ENCODE measurements at regions not wholly inside any gene's neighbourhood (a gene's known extent, or its start where the extent isn't known, plus 50 kb on each side); places are given as distances from the start of the nearest gene placed in this dataset.
"Not testable (repeated sequence)": the region's sequence is repeated elsewhere in the genome, so short reads cannot be mapped to it uniquely, and the experiment has no call there.

DNA sequence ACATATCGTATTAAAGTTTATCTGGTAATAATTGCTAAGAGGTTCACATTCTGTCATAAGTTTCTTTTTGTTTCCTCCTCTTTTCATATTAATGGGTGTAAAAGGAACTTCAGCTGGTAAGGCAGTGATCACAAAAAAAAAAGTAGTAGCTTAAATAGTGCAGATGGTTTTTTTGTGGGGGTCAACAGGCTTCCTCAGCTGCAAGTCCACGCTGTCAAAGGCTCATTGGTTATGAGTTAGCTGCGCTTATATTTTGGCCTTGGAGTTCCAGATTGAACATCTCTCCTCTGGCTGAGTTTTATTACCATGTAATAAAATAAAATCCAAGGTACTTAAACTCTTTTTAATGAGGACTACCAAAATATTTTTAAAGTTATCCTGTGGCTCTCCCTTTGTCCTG is 277.0 kb upstream of the ZEB2 start:
- 75 to 78% (median 77%) methylated on average over 3 of the region's 3 CpGs for WGBS, 3 donors
- no peak overlapping the region for H3K27ac ChIP-seq (ENCODE audit: low read depth, low read length)

DNA sequence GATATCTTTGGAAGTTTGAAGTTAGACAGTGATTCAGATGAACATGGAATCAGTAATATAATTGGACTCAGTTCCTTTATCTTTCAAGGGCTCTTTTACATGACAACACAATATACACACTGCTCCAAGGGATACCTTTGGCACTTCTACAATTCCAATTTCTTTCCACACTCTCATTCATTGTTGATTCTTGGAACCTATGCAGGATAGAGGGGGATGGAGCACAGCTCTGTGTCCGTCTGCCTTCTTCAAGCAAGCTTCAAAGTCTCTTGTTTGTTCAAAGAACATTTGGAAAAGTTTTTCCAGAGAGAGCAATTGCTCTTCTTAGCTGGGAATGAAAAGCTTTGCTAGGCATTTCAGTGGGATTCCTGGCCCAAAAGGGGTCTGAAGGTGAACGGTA is 276.2 kb upstream of the ZEB2 start:
- WGBS, 3 donors: 65 to 76% (median 72%) methylated on average over 2 of the region's 2 CpGs
- H3K27ac ChIP-seq (ENCODE audit: low read depth, low read length): no peak overlapping the region

DNA sequence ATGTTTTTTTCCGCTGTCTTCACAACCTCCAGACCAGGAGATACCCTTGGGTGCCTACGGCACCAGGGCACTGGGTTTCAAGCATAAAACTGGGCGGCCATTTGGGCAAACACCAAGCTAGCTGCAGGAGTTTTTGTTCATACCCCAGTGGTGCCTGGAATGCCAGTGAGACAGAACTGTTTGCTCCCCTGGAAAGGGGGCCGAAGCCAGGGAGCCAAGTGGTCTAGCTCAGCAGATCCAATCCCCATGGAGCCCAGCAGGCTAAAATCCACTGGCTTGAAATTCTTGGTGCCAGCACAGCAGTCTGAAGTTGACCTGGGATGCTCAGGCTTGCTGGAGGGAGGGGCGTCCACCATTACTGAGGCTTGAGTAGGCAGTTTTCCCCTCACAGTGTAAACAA is 265.3 kb upstream of the ZEB2 start:
- no peak overlapping the region for H3K27ac ChIP-seq (ENCODE audit: low read depth, low read length)
- WGBS, 3 donors: 79 to 93% (median 87%) methylated on average over 5 of the region's 5 CpGs

DNA sequence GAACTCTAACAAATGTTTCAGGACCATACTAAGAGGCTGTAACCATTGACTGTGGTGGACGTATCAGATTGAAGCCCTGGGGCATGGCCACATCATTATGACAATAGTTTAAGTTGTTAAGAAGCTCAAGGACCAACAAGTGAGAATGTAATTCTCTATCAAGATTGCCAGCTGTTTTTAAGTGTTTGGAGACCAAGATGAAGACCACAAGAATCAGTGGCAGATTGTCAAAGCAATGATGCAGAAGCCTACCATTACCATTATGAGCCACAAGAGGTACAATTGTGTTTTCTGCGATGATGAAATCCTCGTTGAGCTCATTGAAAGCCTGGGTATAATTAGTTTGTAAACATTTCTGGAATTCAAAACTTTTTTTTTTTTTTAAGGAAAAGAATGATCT is 261.1 kb upstream of the ZEB2 start:
- 74 to 92% (median 89%) methylated on average over 3 of the region's 3 CpGs for WGBS, 3 donors
- H3K27ac ChIP-seq (ENCODE audit: low read depth, low read length): no peak overlapping the region

DNA sequence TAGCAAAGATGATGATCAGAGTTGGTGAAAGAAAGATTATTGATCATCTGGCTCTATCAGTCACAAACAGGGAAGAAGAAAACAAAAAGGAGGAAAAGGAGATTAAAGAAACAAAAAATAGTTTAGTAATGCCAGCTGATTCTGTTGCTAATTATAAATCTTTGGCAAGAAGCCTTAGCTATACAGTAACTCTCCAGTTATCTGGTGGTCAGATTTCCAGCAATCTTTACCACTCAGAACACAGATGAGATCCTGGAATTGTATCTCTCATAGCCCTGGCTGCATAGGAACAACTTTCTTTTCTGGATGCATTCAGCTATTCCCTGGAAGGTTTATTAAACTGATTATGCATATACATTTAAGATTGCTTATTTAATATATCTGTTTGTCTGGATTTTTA is 256.8 kb upstream of the ZEB2 start:
- H3K27ac ChIP-seq (ENCODE audit: low read depth, low read length): no peak overlapping the region

DNA sequence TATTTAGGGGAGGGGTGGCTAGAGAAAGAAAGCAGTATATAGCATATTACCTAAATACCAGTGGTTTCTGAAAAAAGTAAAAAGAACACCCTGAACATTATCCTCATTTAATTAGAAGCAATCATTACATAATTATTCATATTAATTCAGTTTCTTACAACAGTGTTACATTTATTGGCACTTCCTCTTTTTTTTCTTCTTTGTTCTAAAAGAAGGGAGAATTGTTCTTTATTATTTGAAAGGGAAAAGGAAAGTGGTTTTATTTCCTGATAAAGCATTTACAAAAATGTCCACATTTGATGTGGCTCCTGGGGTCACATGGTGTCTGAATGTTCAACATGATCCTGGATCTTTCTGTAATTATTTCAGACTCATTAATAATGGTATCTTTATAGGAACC is 254.9 kb upstream of the ZEB2 start:
- H3K27ac ChIP-seq (ENCODE audit: low read depth, low read length): no peak overlapping the region

DNA sequence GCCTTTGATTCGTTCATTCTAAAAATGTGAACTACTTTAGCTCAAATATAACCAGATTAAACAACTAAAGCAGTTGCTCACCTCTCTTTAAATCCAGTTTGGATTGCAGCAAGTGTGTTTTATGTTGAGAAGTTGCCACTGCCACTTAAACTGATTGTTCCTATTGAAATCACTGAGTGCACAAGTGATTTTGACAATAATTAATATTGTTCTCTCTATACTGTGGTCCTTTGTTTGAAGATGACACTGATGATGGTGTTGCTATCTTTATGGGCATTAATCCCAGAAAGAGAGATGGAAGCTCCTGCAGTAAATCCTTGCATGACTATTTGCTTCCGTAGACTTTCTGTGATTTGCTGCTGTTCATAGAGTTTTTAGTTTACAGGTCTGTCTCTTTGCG is 251.4 kb upstream of the ZEB2 start:
- 82 to 93% (median 89%) methylated on average over 3 of the region's 3 CpGs for WGBS, 3 donors
- H3K27ac ChIP-seq (ENCODE audit: low read depth, low read length): no peak overlapping the region

DNA sequence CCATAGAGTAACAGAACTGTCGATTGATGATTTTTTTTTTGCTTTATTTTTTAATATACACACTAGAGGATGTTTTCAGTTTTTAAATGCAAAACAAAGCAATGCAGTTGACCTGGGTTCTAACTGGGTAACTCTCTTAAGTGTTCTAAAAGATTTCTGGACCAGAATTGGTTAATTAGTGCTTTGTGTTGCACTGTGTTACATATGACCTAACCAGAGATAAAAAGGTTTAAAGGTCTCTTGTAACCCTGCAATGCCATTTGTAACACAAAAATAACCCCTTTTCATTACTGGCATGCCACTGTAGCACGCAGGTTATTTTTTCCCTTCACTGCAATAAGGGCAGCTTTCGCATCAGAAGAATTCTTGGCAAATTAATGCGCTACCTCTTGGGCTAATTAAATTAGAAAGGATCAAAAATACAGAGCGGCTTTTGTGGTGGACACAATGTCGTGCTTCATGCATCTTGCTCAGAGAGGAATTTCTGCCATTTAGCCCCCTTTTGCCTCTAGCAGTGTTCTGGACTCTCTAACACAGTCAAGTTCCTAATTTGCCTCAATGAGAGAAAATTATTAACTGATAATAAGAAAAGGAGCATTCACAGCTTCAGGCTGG is 250.8 kb upstream of the ZEB2 start:
- WGBS, 3 donors: 70 to 94% (median 93%) methylated on average over 6 of the region's 6 CpGs
- no peak overlapping the region for H3K27ac ChIP-seq (ENCODE audit: low read depth, low read length)

DNA sequence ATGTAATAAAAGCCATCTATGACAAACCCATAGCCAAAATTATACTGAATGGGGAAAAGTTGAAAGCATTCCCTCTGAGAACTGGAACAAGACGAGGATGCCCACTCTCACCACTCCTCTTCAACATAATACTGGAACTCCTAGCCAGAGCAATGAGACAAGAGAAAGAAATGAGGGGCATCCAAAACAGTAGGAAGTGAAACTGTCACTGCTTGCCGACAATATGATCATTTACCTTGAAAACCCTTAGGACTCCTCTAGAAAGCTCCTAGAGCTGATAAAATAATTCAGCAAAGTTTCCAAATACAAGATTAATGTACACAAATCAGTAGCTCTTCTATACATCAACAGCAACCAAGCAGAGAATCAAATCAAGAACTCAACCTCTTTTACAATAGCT is 241.0 kb upstream of the ZEB2 start:
- H3K27ac ChIP-seq (ENCODE audit: low read depth, low read length): not testable (repeated sequence)
- 76 to 86% (median 83%) methylated on average over 2 of the region's 2 CpGs for WGBS, 3 donors

DNA sequence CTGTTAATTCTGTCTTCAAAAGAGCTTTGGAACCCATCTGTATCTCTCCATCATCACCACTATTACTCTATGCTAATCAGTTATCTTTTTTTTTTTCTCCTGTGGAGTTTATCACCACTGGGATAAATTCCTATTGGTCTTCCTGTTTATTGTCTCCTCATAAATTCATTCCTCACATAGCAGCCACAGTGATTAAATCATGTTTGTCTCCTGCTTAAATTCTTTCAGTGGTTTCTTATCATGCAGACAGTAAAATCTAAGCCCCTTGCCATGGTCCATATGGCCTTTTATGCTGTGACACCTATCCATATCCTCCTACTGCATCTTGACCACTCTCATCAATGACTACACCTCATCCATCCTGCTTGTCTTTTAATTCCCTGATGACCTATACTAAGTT is 239.8 kb upstream of the ZEB2 start:
- H3K27ac ChIP-seq (ENCODE audit: low read depth, low read length): no peak overlapping the region

DNA sequence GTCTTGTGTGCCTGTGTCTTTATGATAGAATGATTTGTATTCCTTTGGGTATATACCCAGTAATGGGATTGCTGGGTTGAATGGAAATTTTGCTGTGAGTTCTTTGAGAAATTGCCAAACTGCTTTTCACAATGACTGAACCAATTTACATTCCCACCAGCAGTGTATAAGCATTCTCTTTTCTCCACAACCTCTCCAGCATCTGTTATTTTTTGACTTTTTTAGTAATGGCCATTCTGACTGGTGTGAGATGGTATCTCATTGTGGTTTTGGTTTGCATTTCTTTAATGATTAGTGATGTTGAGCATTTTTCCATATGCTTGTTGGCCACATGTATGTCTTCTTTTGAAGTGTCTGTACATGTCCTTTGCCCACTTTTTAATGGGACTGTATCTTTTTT is 238.3 kb upstream of the ZEB2 start:
- not testable (repeated sequence) for H3K27ac ChIP-seq (ENCODE audit: low read depth, low read length)

DNA sequence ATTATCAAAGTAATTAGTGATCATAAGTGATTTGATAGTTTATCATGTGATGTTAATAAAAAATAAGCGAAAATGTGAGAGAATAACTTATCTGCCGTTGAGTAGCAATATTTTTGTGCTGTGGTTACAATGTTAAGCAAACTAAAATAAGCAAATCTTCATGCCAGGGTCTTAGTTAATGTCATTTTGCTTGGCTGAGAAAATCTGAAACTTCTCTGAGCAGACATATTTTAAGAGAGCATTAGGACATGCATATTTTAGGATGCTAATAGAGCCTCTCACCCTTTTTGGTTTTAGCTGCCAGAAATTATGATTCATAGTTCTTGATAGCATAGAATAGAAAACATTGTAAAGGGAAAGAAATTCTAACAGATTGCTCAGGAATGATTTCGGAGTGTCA is 233.5 kb upstream of the ZEB2 start:
- 67 to 75% (median 71%) methylated on average over 3 of the region's 3 CpGs for WGBS, 3 donors
- H3K27ac ChIP-seq (ENCODE audit: low read depth, low read length): no peak overlapping the region

DNA sequence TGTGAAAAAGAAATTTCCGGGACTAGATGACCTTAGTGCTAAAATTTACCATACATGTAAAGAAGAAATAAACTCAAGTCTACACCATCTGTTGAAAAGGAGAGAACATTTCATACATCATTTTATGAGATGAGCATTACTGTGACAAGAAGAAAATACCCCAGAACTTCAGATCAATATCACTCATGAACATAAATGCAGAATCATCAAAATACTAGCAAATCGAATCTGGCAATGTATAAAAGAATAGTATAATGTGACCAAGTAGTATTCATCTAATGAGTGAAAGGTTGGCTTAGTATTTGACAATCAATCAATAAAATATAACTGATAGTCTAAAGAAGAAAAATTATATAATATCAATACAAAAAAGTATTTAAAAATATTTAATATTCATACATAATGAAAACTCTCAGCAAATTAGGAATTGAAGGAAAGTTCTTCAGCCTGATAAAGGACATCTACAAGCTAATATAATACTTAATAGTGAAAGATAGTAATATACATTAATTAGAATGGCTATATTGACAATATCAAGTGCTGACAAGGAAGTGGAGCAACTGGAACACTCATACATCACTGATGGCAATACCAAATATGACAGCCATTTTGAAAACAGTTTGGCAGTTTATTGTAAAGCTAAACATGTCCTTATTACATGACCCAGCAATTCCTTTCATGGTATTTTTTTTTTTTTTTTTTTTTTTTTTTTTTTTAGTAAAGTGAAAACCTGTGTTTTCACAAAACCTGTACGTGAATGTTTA is 231.4 kb upstream of the ZEB2 start:
- WGBS, 3 donors: 89 to 92% (median 91%) methylated on average over 3 of the region's 3 CpGs
- no peak overlapping the region for H3K27ac ChIP-seq (ENCODE audit: low read depth, low read length)

DNA sequence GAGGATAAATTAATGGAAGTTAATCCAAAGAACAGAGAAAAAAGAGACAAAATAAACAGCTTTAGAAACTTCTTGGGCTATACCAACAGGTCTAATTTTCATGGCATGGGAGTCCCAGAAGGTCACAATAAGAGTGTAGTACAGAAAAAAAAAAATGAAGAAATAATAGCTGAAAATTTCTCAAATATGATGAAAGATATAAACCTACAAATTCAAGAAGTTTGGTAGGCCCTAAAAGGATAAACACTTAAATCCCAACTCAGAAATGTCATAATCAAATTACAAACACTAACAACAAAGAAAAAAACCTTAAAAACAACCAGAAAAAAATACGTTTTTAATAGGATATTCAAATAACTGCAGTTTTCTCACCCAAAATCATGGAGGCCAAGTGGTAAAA is 229.3 kb upstream of the ZEB2 start:
- no peak overlapping the region for H3K27ac ChIP-seq (ENCODE audit: low read depth, low read length)
- WGBS, 3 donors: 50 to 90% (median 77%) methylated on average over 1 of the region's 1 CpG

DNA sequence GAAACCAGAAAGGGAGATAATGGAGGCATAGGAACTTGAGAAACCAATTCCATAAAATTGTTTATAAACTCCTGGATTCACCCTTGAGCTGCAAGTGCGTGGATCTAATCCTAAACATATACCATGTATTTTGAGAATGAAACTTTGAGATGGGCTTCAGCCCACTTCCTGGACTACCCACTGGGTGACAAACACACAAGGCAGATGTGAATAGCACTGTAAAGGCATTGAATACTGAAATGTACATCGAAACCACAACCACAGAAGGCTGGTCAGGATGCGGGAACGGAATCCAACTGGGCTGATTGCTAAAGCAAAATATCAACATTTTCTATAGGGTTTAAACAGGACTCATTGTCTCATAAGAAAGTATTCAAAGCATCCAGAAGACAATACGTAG is 228.5 kb upstream of the ZEB2 start:
- H3K27ac ChIP-seq (ENCODE audit: low read depth, low read length): no peak overlapping the region
- 77 to 93% (median 78%) methylated on average over 5 of the region's 5 CpGs for WGBS, 3 donors

DNA sequence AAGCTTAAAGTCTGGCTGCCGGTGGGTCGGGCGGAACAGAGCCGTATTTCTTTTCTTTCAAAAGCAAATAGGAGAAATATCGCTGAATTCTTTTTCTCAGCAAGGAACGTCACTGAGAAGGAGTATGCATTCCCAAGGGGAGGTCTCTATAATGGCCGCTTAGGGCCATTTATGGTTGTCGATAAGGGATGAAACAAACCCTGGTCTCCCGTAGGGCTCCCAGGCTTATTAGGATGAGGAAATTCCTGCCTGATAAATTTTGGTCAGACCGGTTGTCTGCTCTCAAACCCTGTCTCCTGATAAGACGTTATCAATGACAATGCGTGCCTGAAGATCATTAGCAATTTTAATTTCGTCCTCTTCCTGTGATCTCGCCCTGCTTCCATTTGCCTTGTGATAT is 227.7 kb upstream of the ZEB2 start:
- WGBS, 3 donors: 88 to 93% (median 90%) methylated on average over 14 of the region's 14 CpGs

DNA sequence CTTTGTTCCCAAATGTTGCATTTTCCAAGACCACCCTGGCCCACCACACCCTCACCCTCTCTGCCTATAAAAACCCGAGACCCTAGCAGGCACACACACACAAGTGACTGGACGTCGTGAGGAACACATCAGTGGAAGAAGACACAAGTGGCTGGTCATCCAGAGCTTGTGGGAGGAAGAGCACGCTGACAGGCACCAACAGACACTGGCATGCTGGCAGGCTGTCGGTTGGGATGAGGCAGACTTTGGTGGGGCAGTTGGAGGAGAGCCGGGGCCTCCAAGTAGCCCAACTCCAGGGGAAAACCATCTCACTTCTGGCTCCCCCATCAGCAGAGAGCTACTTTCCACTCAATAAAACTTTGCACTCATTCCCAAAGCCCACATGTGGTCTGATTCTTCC is 225.5 kb upstream of the ZEB2 start:
- no peak overlapping the region for H3K27ac ChIP-seq (ENCODE audit: low read depth, low read length)
- WGBS, 3 donors: 86 to 91% (median 89%) methylated on average over 6 of the region's 6 CpGs

More for the DNA sequence above, 227.7 kb upstream of the ZEB2 start:
- H3K27ac ChIP-seq (ENCODE audit: low read depth, low read length): no peak overlapping the region

DNA sequence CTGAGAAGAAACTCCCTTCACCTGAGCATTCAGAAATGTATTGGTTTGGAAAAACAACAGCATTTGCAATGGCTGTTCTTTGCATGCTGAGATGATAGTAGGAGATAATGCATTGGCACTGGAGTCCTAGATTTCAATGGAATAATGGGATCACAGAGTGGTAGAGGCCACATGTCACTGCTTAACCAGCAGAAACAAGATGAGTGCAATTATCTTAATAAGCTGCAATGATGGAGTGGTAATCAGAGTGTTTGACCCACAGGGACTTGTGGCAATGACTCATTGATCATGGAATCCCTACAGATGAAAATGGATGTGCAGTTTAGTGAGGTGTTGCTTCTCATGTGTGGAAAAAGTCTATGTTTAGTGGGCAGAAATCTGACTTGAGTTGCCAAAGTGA is 218.8 kb upstream of the ZEB2 start:
- H3K27ac ChIP-seq (ENCODE audit: low read depth, low read length): no peak overlapping the region

DNA sequence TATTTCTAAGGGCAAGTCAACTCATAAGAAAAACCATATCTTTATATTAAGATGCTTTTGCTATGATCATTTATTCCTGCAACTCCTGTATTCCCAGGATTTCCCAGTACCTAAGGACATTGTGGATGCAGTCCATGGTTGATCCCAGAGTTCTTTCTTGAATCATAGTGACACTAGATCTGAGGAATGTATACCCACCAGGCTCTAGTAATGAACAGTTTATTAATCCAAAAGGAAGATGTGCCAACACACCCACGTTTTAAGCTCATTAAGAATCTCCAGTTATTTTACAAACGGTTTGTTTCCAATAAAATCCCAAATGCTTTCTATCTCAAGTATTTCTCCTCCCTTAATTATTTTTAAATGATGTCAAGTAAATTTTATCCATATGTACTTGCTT is 210.8 kb upstream of the ZEB2 start:
- no peak overlapping the region for H3K27ac ChIP-seq (ENCODE audit: low read depth, low read length)
- 40 to 49% (median 48%) methylated on average over 2 of the region's 2 CpGs for WGBS, 3 donors

DNA sequence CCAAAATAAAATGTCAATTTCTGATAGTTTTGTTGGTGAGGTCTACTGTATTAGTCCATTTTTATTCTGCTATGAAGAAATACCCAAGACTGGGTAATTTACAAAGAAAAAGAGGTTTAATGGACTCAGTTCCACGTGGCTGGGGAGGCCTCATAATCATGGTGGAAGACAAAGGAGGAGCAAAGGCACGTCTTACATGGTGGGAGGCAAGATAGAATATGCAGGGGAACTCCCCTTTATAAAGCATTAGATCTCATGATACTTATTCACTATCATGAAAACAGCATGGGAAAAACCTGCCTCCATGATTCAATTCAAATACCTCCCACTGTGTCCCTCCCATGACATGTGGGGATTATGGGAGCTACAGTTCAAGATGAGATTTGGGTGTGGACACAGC is 204.5 kb upstream of the ZEB2 start:
- 67 to 84% (median 77%) methylated on average over 2 of the region's 2 CpGs for WGBS, 3 donors
- H3K27ac ChIP-seq (ENCODE audit: low read depth, low read length): not testable (repeated sequence)

DNA sequence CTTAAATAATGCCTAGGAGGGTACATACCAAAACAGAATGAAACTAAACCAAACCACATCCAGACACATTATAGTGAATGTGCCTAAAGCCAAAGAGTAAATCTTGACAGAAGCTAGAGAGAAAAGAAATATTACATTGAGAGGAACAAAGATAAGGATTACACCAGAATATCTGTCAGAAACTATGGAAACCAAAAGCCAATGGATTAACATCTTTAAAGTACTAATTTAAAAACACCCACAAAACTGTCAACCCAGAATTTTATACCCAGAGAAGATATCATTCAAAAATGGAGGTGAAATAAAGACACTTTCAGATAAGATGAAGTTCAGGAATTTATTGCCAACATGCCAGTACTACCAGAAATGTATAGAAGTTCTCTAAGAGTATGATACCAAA is 198.5 kb upstream of the ZEB2 start:
- no peak overlapping the region for H3K27ac ChIP-seq (ENCODE audit: low read depth, low read length)

Measured in adipose tissue (tissue), 3 donors.